Smooth muscle cell (in vitro differentiated cells): ENCODE measurements at regions not wholly inside any gene's neighbourhood (a gene's known extent, or its start where the extent isn't known, plus 50 kb on each side); places are given as distances from the start of the nearest gene placed in this dataset.

Source experiments
- DNase-seq: peaks from one replicate; lab custom pipeline; 2025; ENCODE audit not compliant: unreplicated experiment; lab: John Stamatoyannopoulos, UW
- H2AFZ ChIP-seq: fragments of 200-600 bp; sonication (generic); 2 replicates; pipeline ENCODE4 v1.6.0; 2016; ENCODE audit warnings: antibody characterized with exemption, low read depth, mild to moderate bottlenecking
- H3F3A ChIP-seq: fragments of 200-600 bp; sonication (generic); 2 replicates; pipeline ENCODE4 v1.6.0; 2017; ENCODE audit warnings: antibody characterized with exemption, low read depth
- H3K27ac ChIP-seq: fragments of 200-600 bp; sonication (generic); 2 replicates; pipeline ENCODE4 v1.5.1; 2016; ENCODE audit warnings: low read depth, mild to moderate bottlenecking
- H3K27me3 ChIP-seq: fragments of 200-600 bp; sonication (generic); 2 replicates; pipeline ENCODE4 v1.6.1; 2016; ENCODE audit warnings: low read depth, mild to moderate bottlenecking
- H3K36me3 ChIP-seq: fragments of 200-600 bp; sonication (generic); 2 replicates; pipeline ENCODE4 v1.5.1; 2016; ENCODE audit warnings: low read depth
- H3K4me1 ChIP-seq: fragments of 200-600 bp; sonication (generic); 2 replicates; pipeline ENCODE4 v1.5.1; 2016; ENCODE audit warnings: low read depth
- H3K4me2 ChIP-seq: fragments of 200-600 bp; sonication (generic); 2 replicates; pipeline ENCODE4 v1.6.0; 2016; ENCODE audit warnings: mild to moderate bottlenecking
- H3K4me3 ChIP-seq: fragments of 200-600 bp; sonication (generic); 2 replicates; pipeline ENCODE4 v1.5.1; 2016; ENCODE audit warnings: mild to moderate bottlenecking
- H3K79me2 ChIP-seq: fragments of 200-600 bp; sonication (generic); 2 replicates; pipeline ENCODE4 v1.6.0; 2016; ENCODE audit warnings: low read depth, mild to moderate bottlenecking
- H3K9ac ChIP-seq: fragments of 200-600 bp; sonication (generic); 2 replicates; pipeline ENCODE4 v1.6.0; 2016; ENCODE audit warnings: low read depth
- H3K9me3 ChIP-seq: fragments of 200-600 bp; sonication (generic); replicated peaks from 2 replicates; pipeline ENCODE4 v1.5.1; 2016; ENCODE audit warnings: low read depth
- H4K20me1 ChIP-seq: fragments of 200-600 bp; sonication (generic); 2 replicates; pipeline ENCODE4 v1.6.0; 2016; ENCODE audit warnings: low read depth
- WGBS: methylation state at CpG from one replicate; pipeline ENCODE4 v1.1.7; 2016; ENCODE audit warnings: low lambda C conversion rate; 5-methylcytosine and 5-hydroxymethylcytosine counted together
- TF ChIP-seq, protein P1 (sequence below): fragments of 200-600 bp; sonication (generic); IDR thresholded peaks from 2 replicates; pipeline ENCODE4 v1.5.1; 2017; ENCODE audit warnings: borderline replicate concordance, mild to moderate bottlenecking, antibody characterized with exemption; ENCODE audit not compliant: insufficient read depth, poor library complexity, severe bottlenecking

DNA sequence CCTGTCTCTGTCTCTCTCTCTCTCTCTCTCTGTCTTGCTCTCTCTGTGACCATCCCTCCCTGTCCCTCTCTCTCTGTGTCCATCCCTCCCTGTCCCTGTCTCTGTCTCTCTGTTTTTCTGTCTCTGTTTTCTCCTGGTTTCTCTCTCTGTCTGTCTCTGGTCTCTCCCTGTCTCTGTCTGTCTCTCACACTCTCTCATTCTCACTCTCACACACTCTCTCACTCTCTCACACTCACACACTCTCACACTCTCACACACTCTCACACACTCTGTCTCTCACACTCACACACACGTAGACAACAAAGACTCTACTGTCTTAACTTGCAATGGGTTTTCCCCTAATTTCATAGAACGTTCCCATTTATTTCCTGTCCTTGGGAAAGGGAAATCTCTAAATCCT lies 299.5 kb downstream of the FOXL1 start:
- Histone ChIP-seq H3K27me3 (no peaks in the 10 kb centered on the region), H4K20me1 (no peaks in the 10 kb centered on the region), H3K36me3 (no peaks in the 10 kb centered on the region), H3K9me3 (no peaks in the 10 kb centered on the region), H3K4me3 (no peak overlapping the region), H3K9ac (no peak overlapping the region), H3K79me2 (no peaks in the 10 kb centered on the region), H3K4me2 (no peak overlapping the region), H3F3A (no peaks in the 10 kb centered on the region), H3K27ac (no peak overlapping the region), H2AFZ (no peak overlapping the region), H3K4me1 (peaks cover 6% of the 10 kb centered on the region)
- no peak for DNase-seq
- WGBS, result 46% methylated on average over 2 of the region's 2 CpGs
- TF ChIP-seq, protein P1, sequence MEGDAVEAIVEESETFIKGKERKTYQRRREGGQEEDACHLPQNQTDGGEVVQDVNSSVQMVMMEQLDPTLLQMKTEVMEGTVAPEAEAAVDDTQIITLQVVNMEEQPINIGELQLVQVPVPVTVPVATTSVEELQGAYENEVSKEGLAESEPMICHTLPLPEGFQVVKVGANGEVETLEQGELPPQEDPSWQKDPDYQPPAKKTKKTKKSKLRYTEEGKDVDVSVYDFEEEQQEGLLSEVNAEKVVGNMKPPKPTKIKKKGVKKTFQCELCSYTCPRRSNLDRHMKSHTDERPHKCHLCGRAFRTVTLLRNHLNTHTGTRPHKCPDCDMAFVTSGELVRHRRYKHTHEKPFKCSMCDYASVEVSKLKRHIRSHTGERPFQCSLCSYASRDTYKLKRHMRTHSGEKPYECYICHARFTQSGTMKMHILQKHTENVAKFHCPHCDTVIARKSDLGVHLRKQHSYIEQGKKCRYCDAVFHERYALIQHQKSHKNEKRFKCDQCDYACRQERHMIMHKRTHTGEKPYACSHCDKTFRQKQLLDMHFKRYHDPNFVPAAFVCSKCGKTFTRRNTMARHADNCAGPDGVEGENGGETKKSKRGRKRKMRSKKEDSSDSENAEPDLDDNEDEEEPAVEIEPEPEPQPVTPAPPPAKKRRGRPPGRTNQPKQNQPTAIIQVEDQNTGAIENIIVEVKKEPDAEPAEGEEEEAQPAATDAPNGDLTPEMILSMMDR, result no peak

DNA sequence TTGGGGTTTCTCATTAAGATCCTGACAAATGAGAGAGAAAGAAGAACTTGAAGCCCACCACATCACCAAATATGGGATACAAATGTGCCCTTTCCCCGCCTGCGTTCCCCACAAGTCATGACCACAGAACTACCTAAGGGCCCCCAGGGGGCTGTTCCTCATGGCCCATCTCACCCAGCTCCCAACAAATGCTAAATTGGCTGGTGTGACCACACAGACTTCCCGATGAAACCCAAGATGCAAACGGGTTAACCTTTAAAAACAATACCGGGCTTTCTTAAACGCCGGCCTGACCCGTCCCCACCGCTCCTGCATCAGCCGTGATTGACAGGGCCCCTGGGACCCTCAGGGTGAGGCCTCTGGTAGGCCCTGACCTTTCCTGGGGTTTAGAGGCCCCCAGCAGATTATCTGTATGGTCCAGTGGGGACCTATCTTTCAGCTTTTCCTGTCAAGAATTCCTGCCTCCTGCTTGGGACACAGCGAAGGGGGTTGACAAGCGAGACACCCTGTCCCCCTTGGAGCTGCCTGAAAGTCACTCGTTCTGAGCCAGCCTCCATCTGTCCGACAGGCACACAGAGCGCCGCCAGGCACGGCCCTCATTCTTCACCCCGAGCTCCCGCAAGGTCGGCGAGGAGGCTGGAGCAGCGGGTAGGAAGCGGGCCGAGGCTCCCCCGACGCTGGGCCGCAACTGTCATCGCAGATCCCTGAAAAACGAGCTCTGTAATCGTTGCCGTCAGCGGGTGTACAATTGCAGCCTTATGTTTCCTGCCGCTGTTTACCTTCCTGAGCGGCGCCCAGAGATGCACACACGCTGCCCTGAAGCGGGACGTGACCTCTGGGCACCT lies 300.1 kb downstream of the FOXL1 start:
- Histone ChIP-seq H3K9me3 (no peaks in the 10 kb centered on the region), H3K9ac (no peak overlapping the region), H3K27me3 (no peaks in the 10 kb centered on the region), H3K27ac (no peak overlapping the region), H3K4me3 (no peak overlapping the region), H2AFZ (no peak overlapping the region), H3K36me3 (no peaks in the 10 kb centered on the region), H3K79me2 (no peaks in the 10 kb centered on the region), H3K4me2 (no peak overlapping the region), H4K20me1 (no peaks in the 10 kb centered on the region), H3F3A (no peaks in the 10 kb centered on the region), H3K4me1 (peaks cover 9% of the 10 kb centered on the region)
- TF ChIP-seq, protein P1, result no peak
- DNase-seq, result no peak
- 92% methylated on average over 38 of the region's 38 CpGs for WGBS

DNA sequence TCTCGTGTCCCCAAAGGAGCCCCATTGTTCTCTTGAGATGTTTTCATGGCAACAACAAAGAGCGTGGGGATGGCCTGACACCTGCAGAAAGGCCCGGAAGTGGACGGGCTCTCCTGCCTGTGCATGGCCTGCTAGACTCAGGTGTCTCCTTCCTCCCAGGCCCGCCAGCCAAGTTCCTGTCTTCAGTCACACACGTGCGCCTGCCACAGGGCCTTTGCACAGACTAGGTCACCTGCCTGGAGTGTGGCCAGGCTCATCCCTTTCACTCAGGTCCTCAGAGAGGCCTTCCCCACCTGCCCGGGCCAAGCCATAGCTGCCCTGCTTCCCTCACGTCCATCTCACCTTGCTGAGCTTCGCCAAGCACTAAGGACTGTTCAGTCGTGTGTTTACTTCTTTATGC lies 300.9 kb downstream of the FOXL1 start:
- peaks cover 10% of the 10 kb centered on the region for H3K4me1 ChIP-seq
- DNase-seq, result no peak
- H3K4me3 ChIP-seq, result no peak overlapping the region
- H3K27ac ChIP-seq, result no peak overlapping the region
- H3K9me3 ChIP-seq, result no peaks in the 10 kb centered on the region
- no peak overlapping the region for H3K4me2 ChIP-seq
- no peaks in the 10 kb centered on the region for H3K27me3 ChIP-seq
- no peaks in the 10 kb centered on the region for H3K36me3 ChIP-seq
- TF ChIP-seq, protein P1, result no peak
- H2AFZ ChIP-seq, result no peak overlapping the region
- H4K20me1 ChIP-seq, result no peaks in the 10 kb centered on the region
- H3K79me2 ChIP-seq, result no peaks in the 10 kb centered on the region
- H3K9ac ChIP-seq, result no peak overlapping the region
- 95% methylated on average over 11 of the region's 11 CpGs for WGBS
- no peaks in the 10 kb centered on the region for H3F3A ChIP-seq
